Stimulated activated CD4-positive, alpha-beta T cell treated with anti-CD3 and anti-CD28 coated beads, Interleukin-12 subunit alpha, Interleukin-12 subunit beta, amount 100 ng/mL, for 48 hours (primary cell): ENCODE measurements at regions not wholly inside any gene's neighbourhood (a gene's known extent, or its start where the extent isn't known, plus 50 kb on each side); places are given as distances from the start of the nearest gene placed in this dataset.

Experiments
- DNase-seq, 3 donors: peaks; one replicate each; pipeline ENCODE4 v3.0.0-alpha.2; 2020; ENCODE audit warnings: low read depth in 2 of 3, low spot score in 1 of 3

DNA sequence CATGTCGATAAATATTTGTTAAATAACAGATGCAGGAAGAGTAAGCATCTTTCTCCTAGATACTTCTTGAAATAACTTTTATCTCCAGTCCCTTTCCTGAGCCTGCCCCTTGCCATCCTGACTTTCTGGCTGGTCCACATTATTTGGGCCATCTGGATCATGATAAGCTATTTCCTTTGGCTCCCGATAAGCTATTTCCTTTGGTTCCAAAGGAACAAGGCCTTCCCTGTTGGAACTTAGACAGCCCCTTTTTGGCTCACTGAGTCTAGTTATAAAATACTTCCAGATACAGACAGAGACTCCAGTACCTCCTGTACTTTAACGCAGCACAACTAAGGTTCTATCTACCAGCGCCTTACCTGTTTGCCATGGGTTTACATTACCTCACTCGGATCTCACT lies 205.3 kb upstream of the CCDC150 start:
- no peak for DNase-seq

DNA sequence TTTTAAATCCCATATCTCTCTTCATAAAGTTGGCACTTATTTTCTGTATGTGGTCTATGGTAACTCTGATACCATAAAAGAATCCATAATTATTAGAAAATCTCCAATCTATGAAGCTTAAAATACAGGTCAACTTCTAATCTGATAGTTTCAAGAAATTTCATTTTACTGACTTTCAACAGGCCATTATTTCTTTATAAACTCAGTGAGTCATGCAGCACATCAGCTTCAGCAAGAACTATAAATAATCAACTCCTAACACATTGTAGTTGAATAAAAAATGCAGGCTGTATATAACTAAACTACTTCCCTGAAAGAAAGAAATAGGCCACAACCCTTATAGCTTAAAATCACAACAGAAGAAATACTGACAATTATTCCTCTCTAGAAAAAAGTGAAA lies 204.3 kb upstream of the CCDC150 start:
- no peak for DNase-seq

- no peak for DNase-seq
Measured at GRCh38 chr2:196437626-196438025, 201.9 kb upstream of the CCDC150 start.

DNA sequence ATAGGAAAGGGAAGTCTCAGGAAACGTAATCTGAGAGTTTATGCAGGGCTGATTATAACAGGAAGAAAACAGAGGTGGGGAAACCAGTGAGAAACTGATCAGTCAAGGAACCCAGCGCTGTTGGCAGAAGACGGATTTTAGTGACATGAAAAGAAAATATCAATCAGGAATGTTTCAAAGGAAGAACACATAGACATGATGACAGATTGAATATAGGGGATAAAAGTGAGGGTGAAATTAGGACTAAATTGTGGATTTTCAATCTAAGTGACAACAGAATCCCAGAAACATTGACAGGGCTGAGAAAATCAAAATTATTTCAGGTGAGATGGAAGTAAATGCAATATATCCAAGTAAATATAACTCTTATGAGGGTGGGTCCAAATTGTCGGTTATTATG lies 199.8 kb upstream of the CCDC150 start:
- no peak for DNase-seq

GRCh38 chr2:196440413-196440812 lies 199.1 kb upstream of the CCDC150 start:
- no peak for DNase-seq

GRCh38 chr2:196441527-196441926 lies 198.0 kb upstream of the CCDC150 start:
- DNase-seq: no peak

DNA sequence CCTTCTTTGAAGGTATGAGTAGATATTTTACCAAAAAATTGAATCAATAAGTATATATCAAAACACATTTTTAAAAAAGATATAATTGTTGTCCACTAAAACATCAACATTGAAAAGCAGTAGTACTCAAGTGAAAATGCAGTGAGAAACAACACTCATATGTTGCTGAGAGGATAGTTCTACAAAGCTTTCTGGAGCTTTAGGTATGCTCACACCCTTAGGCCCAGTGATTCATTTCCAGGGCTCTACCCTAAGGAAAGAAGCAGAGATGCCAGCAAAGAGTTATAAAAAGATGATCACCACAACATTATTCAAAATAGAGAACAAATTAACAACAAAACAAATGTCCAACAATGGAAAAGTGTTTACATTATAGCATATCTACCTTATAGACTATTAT lies 197.3 kb upstream of the CCDC150 start:
- no peak for DNase-seq

DNA sequence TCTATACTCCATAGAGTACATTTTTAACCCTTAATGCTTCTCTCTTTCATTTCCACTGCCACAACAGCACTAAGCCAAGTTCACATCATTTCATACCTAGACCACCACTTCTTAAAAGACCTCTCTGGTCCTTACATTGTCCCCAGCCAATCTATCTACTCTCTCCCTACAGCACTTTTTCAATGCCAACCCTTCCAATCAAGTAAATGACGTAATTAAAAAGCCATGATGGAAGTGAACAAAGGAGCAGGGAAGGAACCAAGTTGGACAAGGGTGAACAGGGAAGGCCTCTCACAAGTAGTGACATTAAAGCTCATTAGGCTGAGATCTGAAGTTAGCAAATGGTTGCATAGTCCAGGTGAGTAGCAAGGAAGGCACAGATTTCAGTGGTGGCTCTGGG lies 195.1 kb upstream of the CCDC150 start:
- DNase-seq: no peak

DNA sequence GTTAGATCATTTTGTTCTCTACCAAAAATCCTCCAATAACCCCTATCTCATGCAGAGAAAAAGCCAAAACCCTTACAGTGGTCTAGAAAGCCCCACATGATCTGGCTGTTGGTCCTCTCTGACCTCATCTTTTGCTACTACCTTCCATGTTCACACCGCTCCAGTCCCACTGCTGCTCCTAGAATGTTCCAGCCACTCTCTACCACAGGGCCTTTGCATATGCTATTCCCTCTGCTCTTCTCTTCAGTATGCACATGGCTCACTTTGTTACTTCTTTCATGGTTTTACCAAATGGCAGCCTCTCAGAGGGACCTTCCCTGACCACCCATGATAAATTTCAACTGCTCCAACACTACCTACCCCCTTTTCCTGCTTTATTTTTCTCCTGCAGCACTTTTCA lies 193.5 kb upstream of the CCDC150 start:
- no peak for DNase-seq

DNA sequence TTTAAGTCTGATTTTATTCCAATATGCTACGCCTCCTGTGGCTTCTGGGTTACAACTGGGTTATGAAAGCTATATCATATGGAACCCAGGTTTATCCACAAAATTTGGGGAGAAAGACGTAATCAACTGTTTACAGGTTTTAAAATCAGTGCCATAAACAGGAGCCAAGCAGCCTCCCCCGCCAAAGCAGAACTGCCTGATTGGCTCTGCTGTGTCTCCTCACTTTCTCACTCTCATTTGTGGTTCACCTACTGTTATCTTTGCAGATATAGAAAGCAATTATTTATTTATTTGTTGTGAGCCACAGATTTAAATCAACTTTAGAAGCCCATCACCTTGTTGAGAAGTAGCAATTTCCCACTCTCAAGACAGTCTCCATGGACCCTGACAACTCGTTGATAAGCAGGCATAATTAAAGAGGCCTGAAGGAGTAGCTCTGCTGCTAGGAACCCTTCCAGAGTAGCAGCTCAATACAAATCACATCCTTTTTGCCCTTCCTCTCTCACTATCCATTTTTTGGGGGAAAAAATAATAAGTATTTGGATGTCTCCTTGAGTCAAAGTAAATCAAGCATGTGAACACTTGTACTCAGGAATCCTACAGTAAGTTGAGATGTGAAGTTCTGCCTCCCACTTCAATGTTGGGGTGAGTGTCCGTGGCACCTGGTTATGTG lies 191.0 kb upstream of the CCDC150 start:
- DNase-seq: no peak

- no peak for DNase-seq
Measured at GRCh38 chr2:196449083-196449482, 190.4 kb upstream of the CCDC150 start.

- no peak for DNase-seq
Measured at GRCh38 chr2:196452758-196453157, 186.8 kb upstream of the CCDC150 start.

DNA sequence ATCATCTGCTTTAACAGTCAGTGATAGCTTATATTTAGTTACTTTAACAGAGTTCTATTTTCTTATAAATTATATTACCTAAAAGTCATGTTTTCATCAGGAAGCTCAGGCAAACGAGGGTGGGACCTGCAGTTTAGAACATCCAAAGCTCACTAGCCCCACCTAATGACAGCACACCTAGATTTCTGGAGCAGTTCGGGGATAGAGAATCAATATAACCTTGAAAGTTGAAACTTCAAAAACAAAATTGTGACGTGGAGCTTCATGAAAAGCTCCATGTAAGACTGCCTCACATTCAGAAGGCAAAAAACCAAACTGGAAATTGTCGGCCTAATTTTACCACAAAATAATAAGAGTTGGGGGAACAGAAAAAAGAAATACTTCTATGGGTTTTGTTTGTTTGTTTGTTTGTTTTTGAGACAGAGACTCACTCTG lies 185.9 kb upstream of the CCDC150 start:
- peak; percentile 12 to 57 (median 34) for DNase-seq

DNA sequence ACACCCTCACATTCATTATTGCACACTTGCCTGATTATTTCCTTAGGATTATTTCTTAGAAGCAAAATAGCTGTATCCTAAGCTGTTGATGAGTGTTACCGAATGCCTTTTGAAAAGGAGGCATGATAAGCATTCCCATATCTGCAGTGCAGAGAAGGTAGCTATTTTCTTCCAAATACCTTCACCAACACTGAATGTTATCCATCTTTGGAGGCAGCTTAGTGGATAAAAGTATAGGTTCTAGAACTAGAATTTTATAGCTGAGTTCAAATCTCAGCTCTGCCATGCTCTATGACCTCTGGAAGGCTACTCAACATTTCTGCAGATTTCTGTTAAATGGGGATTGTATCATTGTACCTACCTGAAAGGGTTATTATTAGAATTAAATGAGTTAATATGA lies 185.0 kb upstream of the CCDC150 start:
- no peak for DNase-seq

- no peak for DNase-seq
Measured at GRCh38 chr2:196459539-196459938, 180.0 kb upstream of the CCDC150 start.

DNA sequence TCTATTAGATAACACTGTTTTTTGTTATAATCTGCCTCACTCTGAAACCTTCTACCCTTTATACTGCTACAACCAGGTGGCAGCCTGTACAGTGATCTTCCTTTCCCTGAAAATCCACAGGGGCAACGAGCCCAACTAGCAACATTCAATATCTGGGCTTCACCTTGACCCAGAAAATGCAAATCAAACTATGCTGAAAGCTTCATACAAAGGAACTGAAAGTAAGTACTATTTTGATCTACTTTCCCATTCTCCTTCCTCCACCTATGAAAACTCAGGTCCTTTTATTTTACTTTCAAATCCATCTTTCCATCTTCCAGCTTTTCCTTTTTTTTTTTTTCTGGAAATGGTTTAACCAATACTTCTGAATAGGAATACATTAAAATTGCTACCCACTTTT lies 175.8 kb upstream of the CCDC150 start:
- DNase-seq: no peak

DNA sequence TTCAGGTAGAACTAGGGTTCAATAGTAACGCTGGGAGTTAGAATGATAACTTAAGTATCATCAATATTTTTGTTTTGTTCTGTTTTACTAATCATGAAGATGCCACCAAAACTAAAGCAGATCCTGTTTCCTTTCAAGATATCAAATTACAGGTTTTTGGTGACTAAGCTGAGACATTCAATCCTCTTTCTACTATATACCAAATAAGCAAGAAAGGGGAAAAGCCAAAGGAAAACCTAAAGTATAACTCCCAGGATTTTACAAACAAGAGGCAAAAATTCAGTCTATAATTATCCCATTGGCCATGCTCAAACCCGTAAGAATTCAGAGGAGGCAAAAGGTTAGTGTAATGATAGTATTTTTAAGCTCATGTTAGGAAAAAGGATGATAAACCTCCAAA lies 175.2 kb upstream of the CCDC150 start:
- no peak for DNase-seq

DNA sequence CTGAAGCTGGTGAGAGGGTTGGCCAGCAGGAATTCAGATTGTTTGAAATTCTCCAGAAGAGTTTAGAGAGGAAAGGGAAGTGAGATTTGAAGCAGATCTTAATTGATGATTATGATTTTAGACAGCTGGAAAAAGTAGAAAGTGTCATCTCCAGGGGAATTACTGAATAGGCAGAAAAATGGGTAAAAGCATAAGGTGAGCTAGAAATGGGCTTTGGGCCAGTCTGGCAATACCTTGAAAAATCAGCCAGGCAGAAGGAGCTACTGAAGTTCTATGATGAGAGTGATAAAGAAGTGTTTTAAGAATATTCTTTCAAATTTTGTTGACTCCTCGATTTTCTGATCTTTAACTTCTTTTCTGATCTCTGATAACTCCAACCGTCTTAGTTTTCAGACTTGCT lies 172.9 kb upstream of the CCDC150 start:
- DNase-seq: no peak

DNA sequence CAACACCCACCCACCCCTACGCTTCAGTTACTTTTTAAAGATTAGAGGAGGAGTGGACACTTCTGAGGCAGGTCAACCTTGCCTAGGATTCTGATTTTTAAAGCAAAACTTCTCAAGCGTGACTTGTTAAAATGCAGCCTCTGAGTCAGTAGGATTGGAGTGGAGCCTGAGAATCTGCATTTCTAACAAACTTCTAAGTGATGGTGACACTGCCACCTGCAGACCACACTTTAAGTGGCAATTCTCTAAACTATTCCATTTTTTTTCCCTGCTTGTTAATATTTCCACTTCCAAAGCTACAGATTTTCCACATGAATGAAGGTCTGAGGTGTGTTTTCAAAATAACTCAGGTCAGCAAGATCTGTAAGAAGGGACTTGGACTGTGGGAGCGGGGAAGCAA lies 171.1 kb upstream of the CCDC150 start:
- no peak for DNase-seq

GRCh38 chr2:196473617-196474016 lies 165.9 kb upstream of the CCDC150 start:
- no peak for DNase-seq

GRCh38 chr2:196475611-196476010 lies 163.9 kb upstream of the CCDC150 start:
- no peak for DNase-seq

- DNase-seq: no peak
Measured at GRCh38 chr2:196478588-196478987, 160.9 kb upstream of the CCDC150 start.

- no peak for DNase-seq
Measured at GRCh38 chr2:196479350-196479749, 160.2 kb upstream of the CCDC150 start.
